Lower leg skin (tissue), 3 donors: ENCODE measurements at regions not wholly inside any gene's neighbourhood (a gene's known extent, or its start where the extent isn't known, plus 50 kb on each side); places are given as distances from the start of the nearest gene placed in this dataset.

ENCODE experiments used
- CTCF ChIP-seq, 3 donors: fragments of 450-650 bp; IDR thresholded peaks; one replicate each; pipeline ENCODE4 v1.5.1; 2016; ENCODE audit warnings: antibody characterized with exemption in 3 of 3, mild to moderate bottlenecking in 3 of 3, moderate library complexity in 2 of 3
- POLR2A ChIP-seq, 2 donors: fragments of 450-650 bp; IDR thresholded peaks; one replicate each; pipeline ENCODE4 v1.6.1; 2016 to 2017; ENCODE audit warnings: antibody characterized with exemption in 2 of 2, mild to moderate bottlenecking in 1 of 2, moderate library complexity in 1 of 2

DNA sequence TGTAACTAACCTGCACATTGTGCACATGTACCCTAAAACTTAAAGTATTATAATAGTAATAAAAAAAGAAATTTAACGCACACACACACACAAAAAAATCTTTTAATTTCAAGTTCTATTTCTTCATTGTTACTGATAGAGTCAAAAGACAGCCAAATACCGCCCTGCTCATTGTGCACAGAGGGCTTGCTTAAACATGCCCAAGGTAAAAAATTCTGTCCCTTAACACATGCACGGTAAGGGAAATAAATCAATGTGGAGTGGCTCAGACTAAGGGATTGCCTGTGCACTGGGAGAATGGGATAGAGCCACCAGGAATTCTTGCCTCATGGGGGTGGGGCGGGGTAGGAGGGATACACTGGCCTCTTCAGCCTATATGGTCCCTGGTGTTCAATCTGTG is 468.0 kb downstream of the NUP35 start:
- TF ChIP-seq CTCF (IDR thresholded peaks at IDR 0.05) (no peak), POLR2A (IDR thresholded peaks at IDR 0.05) (no peak)
